SK-N-SH treated with all-trans-retinoic acid at 6 μM for 48 hours (cell line): ENCODE measurements at regions not wholly inside any gene's neighbourhood (a gene's known extent, or its start where the extent isn't known, plus 50 kb on each side); places are given as distances from the start of the nearest gene placed in this dataset.

Experiments used
- ATAC-seq: fragments of 200-7000 bp; cut with Tn5 transposase; 3 replicates; pipeline ENCODE4 v1.9.1; 2020; ENCODE audit warnings: mild to moderate bottlenecking, moderate library complexity
- ARNTL ChIP-seq: fragments of 450-650 bp; formaldehyde crosslinking; IDR thresholded peaks from 2 replicates; pipeline ENCODE4 v1.5.0; 2020; ENCODE audit warnings: low read depth, mild to moderate bottlenecking, moderate library complexity, borderline replicate concordance
- BACH2 ChIP-seq: fragments of 250-450 bp; sonication (Bioruptor Pico); IDR thresholded peaks from 2 replicates; pipeline ENCODE4 v1.9.0; 2021; ENCODE audit warnings: mild to moderate bottlenecking, borderline replicate concordance
- CREB5 ChIP-seq: fragments of 250-450 bp; sonication (Bioruptor Pico); IDR thresholded peaks from 2 replicates; pipeline ENCODE4 v1.5.1; 2020; ENCODE audit warnings: low read depth, mild to moderate bottlenecking, moderate library complexity
- CSDC2 ChIP-seq: fragments of 250-450 bp; sonication (Bioruptor Pico); IDR thresholded peaks from 2 replicates; pipeline ENCODE4 v1.5.0; 2020; ENCODE audit warnings: mild to moderate bottlenecking, moderate library complexity
- CSRNP3 ChIP-seq: fragments of 250-450 bp; sonication (Bioruptor Pico); IDR thresholded peaks from 2 replicates; pipeline ENCODE4 v1.5.1; 2021; ENCODE audit warnings: mild to moderate bottlenecking, moderate library complexity
- ESRRG ChIP-seq: fragments of 250-450 bp; sonication (Bioruptor Pico); IDR thresholded peaks from 2 replicates; pipeline ENCODE4 v1.6.1; 2021; ENCODE audit warnings: mild to moderate bottlenecking
- GLIS3 ChIP-seq: fragments of 250-450 bp; sonication (Bioruptor Pico); IDR thresholded peaks from 2 replicates; pipeline ENCODE4 v1.5.0; 2020; ENCODE audit warnings: mild to moderate bottlenecking, moderate library complexity
- ISL1 ChIP-seq: fragments of 250-450 bp; sonication (Bioruptor Pico); IDR thresholded peaks from 2 replicates; pipeline ENCODE4 v2.1.2; 2022; ENCODE audit warnings: mild to moderate bottlenecking, moderate library complexity
- OSR1 ChIP-seq: fragments of 250-450 bp; sonication (Bioruptor Pico); IDR thresholded peaks from 2 replicates; pipeline ENCODE4 v1.8.0; 2022; ENCODE audit warnings: moderate library complexity, mild to moderate bottlenecking, inconsistent platforms
- PPARA ChIP-seq: fragments of 250-450 bp; sonication (Bioruptor Pico); IDR thresholded peaks from 2 replicates; pipeline ENCODE4 v1.5.0; 2020; ENCODE audit warnings: mild to moderate bottlenecking, borderline replicate concordance
- RARB ChIP-seq: fragments of 250-450 bp; sonication (Bioruptor Pico); IDR thresholded peaks from 2 replicates; pipeline ENCODE4 v1.8.0; 2021; ENCODE audit warnings: mild to moderate bottlenecking, moderate library complexity
- SNAI2 ChIP-seq: fragments of 250-450 bp; sonication (Bioruptor Pico); IDR thresholded peaks from 2 replicates; pipeline ENCODE4 v1.5.0; 2020; ENCODE audit warnings: mild to moderate bottlenecking, moderate library complexity
- TCF4 ChIP-seq: fragments of 250-450 bp; sonication (Bioruptor Pico); IDR thresholded peaks from 2 replicates; pipeline ENCODE4 v1.8.0; 2021; ENCODE audit warnings: mild to moderate bottlenecking, moderate library complexity, borderline replicate concordance
- TOX ChIP-seq: fragments of 250-450 bp; sonication (Bioruptor Pico); IDR thresholded peaks from 2 replicates; pipeline ENCODE4 v1.8.0; 2021; ENCODE audit warnings: mild to moderate bottlenecking, moderate library complexity, borderline replicate concordance
- TSHZ2 ChIP-seq: fragments of 250-450 bp; sonication (Bioruptor Pico); IDR thresholded peaks from 2 replicates; pipeline ENCODE4 v1.5.0; 2020; ENCODE audit warnings: mild to moderate bottlenecking, moderate library complexity
- ZC3H10 ChIP-seq: fragments of 250-450 bp; sonication (Bioruptor Pico); IDR thresholded peaks from 2 replicates; pipeline ENCODE4 v1.5.1; 2021; ENCODE audit warnings: mild to moderate bottlenecking, moderate library complexity
- ZFP3 ChIP-seq: fragments of 250-450 bp; sonication (Bioruptor Pico); IDR thresholded peaks from 2 replicates; pipeline ENCODE4 v1.5.0; 2020; ENCODE audit warnings: mild to moderate bottlenecking, moderate library complexity
- ZFP30 ChIP-seq: fragments of 450-650 bp; formaldehyde crosslinking; IDR thresholded peaks from 2 replicates; pipeline ENCODE4 v1.5.0; 2022; ENCODE audit warnings: mild to moderate bottlenecking, moderate library complexity
- ZNF565 ChIP-seq: fragments of 450-650 bp; formaldehyde crosslinking; conservative IDR thresholded peaks from 2 replicates; pipeline ENCODE4 v1.5.0; 2020; ENCODE audit warnings: low read depth, mild to moderate bottlenecking, moderate library complexity
- ZNF70 ChIP-seq: fragments of 450-650 bp; formaldehyde crosslinking; IDR thresholded peaks from 2 replicates; pipeline ENCODE4 v1.5.0; 2020; ENCODE audit warnings: mild to moderate bottlenecking, moderate library complexity
- ZNF8 ChIP-seq: fragments of 450-650 bp; formaldehyde crosslinking; IDR thresholded peaks from 2 replicates; pipeline ENCODE4 v1.5.0; 2020; ENCODE audit warnings: mild to moderate bottlenecking, moderate library complexity

GRCh38 chr7:114793155-114793845, 128.6 kb upstream of the MDFIC start (continued):
- no peak for TF ChIP-seq CSRNP3
- no peak for TF ChIP-seq ZNF8
- TF ChIP-seq TOX (CRISPR knock-in tag), result no peak
- no peak for TF ChIP-seq BACH2 (CRISPR knock-in tag)
- TF ChIP-seq ZFP3 (CRISPR knock-in tag), result no peak

GRCh38 chr7:114795475-114795874, 126.4 kb upstream of the MDFIC start:
- ATAC-seq, result no peak
- TF ChIP-seq ZNF8 (no peak), TOX (CRISPR knock-in tag) (no peak), BACH2 (CRISPR knock-in tag) (no peak), ESRRG (no peak), TCF4 (CRISPR knock-in tag) (no peak), CSDC2 (CRISPR knock-in tag) (no peak), RARB (CRISPR knock-in tag) (no peak), ZC3H10 (CRISPR knock-in tag) (no peak), ZFP30 (CRISPR knock-in tag) (no peak), ZNF565 (no peak), TSHZ2 (CRISPR knock-in tag) (no peak), ARNTL (no peak), CSRNP3 (no peak), GLIS3 (no peak)

- no peak for ATAC-seq
- TF ChIP-seq ARNTL (no peak), ZNF565 (no peak), ISL1 (CRISPR knock-in tag) (no peak)
- TF ChIP-seq, all 23 proteins: peak for 0
These were observed 122.3 kb upstream of the MDFIC start for GRCh38 chr7:114799628-114800028.

GRCh38 chr7:114802632-114803031, 119.3 kb upstream of the MDFIC start:
- ATAC-seq, result no peak
- TF ChIP-seq GLIS3 (no peak), ESRRG (no peak), TSHZ2 (CRISPR knock-in tag) (no peak), PPARA (CRISPR knock-in tag) (no peak), ZNF70 (CRISPR knock-in tag) (no peak), ISL1 (CRISPR knock-in tag) (no peak), RARB (CRISPR knock-in tag) (no peak), CREB5 (CRISPR knock-in tag) (no peak), ARNTL (no peak), BACH2 (CRISPR knock-in tag) (no peak), ZFP3 (CRISPR knock-in tag) (no peak), ZNF8 (no peak), CSDC2 (CRISPR knock-in tag) (no peak), CSRNP3 (no peak), SNAI2 (CRISPR knock-in tag) (no peak), OSR1 (no peak), ZC3H10 (CRISPR knock-in tag) (no peak)
